Mammary epithelial cell (primary cell): ENCODE measurements at regions not wholly inside any gene's neighbourhood (a gene's known extent, or its start where the extent isn't known, plus 50 kb on each side); places are given as distances from the start of the nearest gene placed in this dataset.

Experiments used
- EZH2 ChIP-seq: IDR thresholded peaks from 2 replicates; pipeline ENCODE4 v1.6.1; 2012; ENCODE audit warnings: low read length, inconsistent platforms, borderline replicate concordance
- TF ChIP-seq, protein P1 (sequence below), 2 donors: IDR thresholded peaks in 1 of 2; conservative IDR thresholded peaks in 1 of 2; 2 replicates each; pipeline ENCODE4 v1.5.1; 2011 to 2012; ENCODE audit warnings: inconsistent platforms in 2 of 2, low read length in 2 of 2, mild to moderate bottlenecking in 2 of 2, control low read depth in 1 of 2, low read depth in 1 of 2; ENCODE audit not compliant: insufficient read depth in 1 of 2; ENCODE audit errors: extremely low read depth in 1 of 2

DNA sequence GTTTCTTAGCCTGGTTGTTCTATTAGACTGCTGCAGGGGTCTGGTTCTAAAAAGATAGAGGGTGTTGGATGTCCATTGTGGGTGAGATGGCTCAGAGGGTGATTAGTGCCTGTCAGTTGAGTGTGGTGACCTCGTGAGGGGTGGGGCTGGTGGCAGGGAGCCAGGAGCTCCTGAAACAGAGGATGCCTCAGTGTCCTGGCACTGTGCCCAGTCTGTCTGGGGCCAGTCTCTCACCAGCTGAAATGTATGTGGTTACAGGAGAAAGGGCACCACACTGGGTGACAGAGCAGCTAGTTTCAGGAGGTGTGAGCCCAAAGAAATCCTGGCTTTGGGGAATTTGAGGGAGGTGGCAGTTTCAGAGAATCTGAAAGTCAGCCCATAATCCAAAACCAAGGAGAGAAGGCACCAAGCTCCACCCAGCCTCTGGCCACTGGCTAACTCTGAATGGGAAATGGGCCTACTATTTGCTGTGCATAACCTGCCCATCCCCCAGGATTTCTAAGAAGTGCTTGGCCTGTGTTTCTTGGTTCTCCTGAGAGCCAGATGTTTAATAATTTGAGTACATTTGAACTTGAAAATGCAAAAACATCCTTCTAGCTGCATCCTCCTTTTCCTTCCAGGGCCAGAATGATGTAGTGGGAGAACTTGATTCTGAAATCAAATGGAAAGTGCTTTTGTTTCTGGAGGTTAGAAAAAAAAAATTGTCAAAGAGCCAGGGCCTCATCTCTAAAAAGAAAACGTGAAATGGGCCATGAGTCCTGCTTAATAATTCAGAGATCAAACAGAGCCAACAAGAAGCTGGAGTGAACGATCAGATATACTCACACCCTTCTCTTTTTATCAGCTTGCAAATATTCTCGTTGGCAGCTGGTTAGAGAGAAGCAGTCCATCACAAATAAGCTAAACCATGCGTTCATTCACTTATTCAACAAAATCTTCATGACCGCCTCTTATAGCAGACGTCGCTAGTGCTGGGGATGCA lies 92.3 kb downstream of the B3GNT2 start:
- TF ChIP-seq, protein P1, sequence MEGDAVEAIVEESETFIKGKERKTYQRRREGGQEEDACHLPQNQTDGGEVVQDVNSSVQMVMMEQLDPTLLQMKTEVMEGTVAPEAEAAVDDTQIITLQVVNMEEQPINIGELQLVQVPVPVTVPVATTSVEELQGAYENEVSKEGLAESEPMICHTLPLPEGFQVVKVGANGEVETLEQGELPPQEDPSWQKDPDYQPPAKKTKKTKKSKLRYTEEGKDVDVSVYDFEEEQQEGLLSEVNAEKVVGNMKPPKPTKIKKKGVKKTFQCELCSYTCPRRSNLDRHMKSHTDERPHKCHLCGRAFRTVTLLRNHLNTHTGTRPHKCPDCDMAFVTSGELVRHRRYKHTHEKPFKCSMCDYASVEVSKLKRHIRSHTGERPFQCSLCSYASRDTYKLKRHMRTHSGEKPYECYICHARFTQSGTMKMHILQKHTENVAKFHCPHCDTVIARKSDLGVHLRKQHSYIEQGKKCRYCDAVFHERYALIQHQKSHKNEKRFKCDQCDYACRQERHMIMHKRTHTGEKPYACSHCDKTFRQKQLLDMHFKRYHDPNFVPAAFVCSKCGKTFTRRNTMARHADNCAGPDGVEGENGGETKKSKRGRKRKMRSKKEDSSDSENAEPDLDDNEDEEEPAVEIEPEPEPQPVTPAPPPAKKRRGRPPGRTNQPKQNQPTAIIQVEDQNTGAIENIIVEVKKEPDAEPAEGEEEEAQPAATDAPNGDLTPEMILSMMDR (conservative IDR thresholded peaks at IDR 0.05 in 1 of 2, IDR thresholded peaks at IDR 0.05 in 1 of 2; ENCODE audit: extremely low read depth in 1 of 2, insufficient read depth in 1 of 2, low read depth in 1 of 2, low read length in 2 of 2), result no peak
- no peak for TF ChIP-seq EZH2
